Skin of body (tissue), 1 donor: ENCODE measurements at regions not wholly inside any gene's neighbourhood (a gene's known extent, or its start where the extent isn't known, plus 50 kb on each side); places are given as distances from the start of the nearest gene placed in this dataset.
"Not testable (repeated sequence)": the region's sequence is repeated elsewhere in the genome, so short reads cannot be mapped to it uniquely, and the experiment has no call there.

Source experiments
- DNase-seq: peaks from one replicate; lab custom pipeline; 2025; lab: John Stamatoyannopoulos, UW

DNA sequence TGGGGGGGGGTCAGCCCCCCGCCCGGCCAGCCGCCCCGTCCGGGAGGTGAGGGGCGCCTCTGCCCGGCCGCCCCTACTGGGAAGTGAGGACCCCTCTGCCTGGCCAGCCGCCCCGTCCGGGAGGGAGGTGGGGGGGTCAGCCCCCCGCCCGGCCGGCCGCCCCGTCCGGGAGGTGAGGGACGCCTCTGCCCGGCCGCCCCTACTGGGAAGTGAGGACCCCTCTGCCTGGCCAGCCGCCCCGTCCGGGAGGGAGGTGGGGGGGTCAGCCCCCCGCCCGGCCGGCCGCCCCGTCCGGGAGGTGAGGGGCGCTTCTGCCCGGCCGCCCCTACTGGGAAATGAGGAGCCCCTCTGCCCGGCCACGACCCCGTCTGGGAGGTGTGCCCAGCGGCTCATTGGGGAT is 210.7 kb upstream of the RPL34 start:
- DNase-seq, result not testable (repeated sequence)

- DNase-seq, result no peak
These were observed 214.8 kb upstream of the RPL34 start for GRCh38 chr4:108405586-108405985.

DNA sequence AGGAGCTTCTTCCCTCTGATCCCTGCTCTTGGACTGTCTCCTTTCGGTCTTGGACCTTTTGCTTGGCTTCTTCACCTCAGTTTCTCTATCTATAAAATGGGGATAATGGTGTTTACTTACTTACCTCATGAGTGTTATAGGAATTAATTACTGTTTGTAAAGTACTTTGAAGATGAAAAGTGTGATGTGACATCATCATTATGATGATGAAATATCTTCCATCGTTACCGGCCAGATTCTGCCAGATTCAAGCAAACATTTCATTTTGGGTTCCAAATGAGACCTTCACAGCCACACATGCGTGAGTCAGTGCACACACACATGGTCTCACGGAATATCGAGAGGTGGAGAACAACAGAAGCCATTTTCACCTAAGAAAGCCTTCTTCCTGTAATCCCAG is 220.1 kb upstream of the RPL34 start:
- DNase-seq, result no peak

GRCh38 chr4:108399610-108400265 is 220.6 kb upstream of the RPL34 start:
- no peak for DNase-seq

- DNase-seq, result no peak
These were observed 221.5 kb upstream of the RPL34 start for GRCh38 chr4:108398836-108399235.

GRCh38 chr4:108398316-108398715 is 222.1 kb upstream of the RPL34 start:
- no peak for DNase-seq

GRCh38 chr4:108397850-108398249 is 222.5 kb upstream of the RPL34 start:
- DNase-seq, result no peak

GRCh38 chr4:108396900-108397497 is 223.4 kb upstream of the RPL34 start:
- no peak for DNase-seq

DNA sequence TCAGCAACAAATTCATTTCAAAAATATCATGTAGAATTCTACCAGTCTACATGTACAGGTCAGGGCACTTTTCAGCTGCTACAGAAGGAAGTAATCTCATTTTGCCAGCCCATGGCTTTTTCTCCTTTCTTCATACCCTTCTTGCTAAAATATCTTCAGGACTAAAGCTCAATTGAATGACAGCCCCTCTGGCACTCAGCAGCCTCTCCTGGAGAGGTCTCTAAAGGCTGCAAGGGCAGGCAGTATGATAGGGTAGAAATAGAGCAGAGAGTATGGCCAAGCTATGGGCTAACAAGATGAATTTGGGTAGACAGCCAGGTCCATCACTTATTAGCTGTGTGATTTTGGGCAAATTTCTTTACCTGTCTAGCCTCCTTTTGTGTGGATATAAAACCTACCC is 224.6 kb upstream of the RPL34 start:
- no peak for DNase-seq

GRCh38 chr4:108393890-108394472 is 225.2 kb upstream of the LEF1 start:
- DNase-seq, result no peak

DNA sequence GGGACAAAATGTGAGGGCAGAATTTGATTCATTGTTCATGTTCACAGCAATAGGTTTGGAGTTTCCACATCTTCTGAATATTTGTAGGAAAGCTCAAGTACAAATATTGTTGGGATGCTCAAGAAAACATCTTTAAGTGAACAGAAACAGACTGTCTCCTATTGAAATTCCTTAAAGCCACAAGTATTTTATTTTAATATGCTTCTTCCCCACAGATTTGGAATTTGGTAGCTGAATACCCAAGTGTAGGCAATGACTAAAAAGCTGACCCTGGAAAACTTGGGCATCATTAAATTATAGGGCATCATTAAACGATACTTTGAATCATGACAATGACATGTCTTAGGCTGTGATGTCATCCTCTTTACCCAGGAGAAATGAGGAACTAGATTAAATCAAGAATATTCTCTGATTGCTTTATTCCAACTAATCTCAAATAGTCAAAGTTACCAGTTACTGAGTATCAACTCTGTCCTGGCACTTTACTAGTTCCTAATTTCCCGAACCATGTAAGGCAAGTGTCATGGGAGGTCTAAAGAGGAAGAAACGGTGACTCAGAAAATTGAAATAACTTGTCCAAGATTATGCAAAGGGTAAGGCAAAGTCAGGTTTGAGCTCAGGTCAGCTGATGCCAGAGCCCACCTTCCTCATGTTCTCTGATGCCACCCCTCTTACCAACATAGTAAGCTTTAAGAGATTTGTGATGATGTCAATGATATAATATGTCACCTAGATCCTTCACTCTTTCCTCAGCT is 223.1 kb upstream of the LEF1 start:
- DNase-seq, result no peak

DNA sequence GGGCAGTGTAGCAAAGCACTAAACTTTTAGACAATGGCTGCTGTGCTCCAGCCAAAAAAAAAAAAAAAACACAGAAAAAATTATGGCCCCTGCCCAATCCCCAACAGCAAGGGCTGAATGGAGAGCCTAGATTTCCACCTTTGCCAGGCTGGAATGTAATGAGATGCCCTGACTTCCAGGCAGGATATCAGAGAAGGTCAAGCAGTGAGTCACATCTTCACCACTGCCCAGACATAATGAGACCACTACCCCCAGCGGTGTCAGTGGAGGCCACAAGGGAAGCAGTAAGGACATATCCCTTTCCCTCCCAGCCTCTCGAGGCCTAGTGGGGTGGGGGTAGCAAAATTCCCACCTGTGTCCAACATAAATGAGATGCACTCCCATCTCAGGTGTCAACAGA is 216.3 kb upstream of the LEF1 start:
- DNase-seq, result no peak

- DNase-seq, result no peak
These were observed 215.8 kb upstream of the LEF1 start for GRCh38 chr4:108384544-108384943.

GRCh38 chr4:108383157-108383556 is 214.4 kb upstream of the LEF1 start:
- no peak for DNase-seq

- no peak for DNase-seq
These were observed 214.0 kb upstream of the LEF1 start for GRCh38 chr4:108382751-108383150.

- no peak for DNase-seq
These were observed 209.4 kb upstream of the LEF1 start for GRCh38 chr4:108378164-108378563.

DNA sequence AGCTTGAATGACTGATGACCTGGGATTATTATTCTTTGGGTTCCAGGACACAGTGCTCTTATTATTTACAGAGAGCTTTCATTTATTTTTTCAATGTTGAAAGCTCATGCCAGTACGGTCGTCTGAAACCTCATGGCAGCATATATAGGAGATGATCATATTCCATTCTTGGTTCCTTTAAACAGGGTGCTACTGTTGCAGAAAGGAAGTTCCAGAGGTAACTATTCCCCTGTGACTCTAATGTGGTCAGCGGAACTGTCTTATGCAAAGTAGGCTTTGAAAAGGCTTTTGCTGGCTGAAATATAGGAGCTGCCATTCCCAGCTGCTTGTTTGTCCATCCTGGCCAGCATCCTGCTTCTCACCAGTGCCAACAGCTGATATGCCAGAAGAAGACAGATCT is 208.3 kb upstream of the LEF1 start:
- DNase-seq, result no peak

DNA sequence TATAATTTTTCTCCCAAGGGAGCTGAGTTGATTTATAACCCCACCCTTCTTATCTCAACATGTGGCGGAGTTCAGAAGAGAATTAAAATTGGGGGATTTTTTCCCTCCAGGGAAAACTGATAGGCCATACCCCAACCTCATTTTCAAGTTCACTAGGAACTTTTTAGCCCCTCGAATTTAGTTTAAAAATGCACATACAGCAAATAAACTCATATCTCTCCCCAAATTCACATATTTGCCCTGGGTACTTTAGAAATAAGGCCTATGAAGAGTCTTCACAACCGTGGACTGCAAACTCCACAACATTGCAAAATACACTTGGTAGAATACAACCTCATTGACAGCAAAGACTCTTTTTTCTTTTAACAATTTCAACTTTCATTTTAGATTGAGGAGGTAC is 206.7 kb upstream of the LEF1 start:
- DNase-seq, result no peak

GRCh38 chr4:108372681-108373080 is 203.9 kb upstream of the LEF1 start:
- no peak for DNase-seq

DNA sequence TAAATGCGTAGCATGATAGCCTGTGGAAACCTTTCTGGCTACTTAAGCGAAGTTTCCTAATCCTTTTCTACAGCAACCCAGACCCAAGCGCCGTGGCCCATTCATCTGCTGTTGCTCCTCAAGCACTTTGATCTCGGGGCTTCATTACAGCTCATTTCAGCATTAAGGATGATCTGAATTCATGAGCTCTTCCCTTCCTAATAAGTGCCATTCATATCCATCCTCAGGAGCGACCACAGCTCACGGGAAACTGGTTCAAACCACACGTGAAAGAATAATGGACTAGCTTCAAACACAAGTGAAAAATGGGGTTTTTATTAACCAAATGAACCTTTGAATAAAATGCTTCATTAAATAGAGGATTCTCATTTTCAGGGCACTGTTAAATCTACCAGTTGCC is 202.6 kb upstream of the LEF1 start:
- DNase-seq, result no peak

DNA sequence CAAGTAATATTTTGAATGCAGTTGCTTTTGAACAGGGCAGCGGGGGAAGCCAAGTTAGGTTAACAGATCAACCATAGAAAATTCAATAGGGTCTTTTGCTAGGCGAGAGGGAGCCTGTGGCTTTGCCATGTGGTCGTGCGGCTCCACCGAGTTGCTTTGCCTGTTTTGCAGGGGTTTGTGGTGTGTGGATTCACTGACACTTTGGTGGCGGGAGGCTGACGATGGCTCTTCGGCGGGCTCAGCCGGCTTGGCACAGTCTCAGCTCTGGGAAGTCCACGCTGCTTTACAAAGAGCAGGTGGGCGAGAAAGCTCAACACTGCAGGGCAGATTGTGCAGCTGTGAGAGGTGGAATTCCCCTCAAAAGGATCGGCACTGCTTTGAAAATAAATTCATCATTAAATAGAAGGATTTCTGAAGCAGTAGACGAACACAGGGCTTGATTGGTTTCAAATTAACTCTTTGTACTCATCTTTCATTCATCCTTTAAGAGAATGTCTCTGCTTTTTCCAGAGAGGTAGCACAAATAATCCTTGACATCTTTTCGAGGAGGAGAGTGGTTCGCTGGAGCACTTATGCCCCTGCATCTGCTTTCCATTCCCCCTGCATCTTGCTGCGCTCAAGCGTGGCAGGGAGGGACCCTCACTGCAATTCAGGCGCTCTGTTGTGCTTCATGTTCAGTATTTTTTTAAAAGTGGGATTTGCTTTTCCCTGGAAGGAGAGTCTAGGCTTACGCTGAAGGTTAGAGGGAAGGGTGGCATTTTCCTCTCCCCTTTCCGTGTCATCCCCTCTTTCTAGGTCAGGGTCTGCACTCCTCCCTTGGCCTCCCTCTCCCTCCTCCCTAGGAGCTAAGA is 201.8 kb upstream of the LEF1 start:
- DNase-seq, result no peak
